ENCODE measurements at regions not wholly inside any gene's neighbourhood (a gene's known extent, or its start where the extent isn't known, plus 50 kb on each side); places are given as distances from the start of the nearest gene placed in this dataset.

DNA sequence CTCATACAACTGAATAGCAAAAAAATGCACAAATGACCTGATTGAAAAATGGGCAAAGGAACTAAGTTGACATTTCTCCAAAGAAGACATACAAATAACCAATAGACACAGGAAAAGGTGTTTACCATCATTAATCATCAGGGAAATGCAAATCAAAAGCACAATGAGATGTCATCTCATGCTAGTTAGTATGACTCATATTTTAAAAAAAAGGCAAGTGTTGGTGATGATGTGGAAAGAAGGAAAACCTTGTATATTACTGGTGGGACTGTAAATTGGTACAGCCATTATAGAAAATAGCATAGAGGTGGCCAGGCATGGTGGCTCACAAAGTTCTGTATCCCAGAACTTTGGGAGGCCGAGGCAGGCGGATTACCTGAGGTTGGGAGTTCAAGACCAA, 232.5 kb upstream of the ZFHX3 start:
- TF ChIP-seq, protein P1, sequence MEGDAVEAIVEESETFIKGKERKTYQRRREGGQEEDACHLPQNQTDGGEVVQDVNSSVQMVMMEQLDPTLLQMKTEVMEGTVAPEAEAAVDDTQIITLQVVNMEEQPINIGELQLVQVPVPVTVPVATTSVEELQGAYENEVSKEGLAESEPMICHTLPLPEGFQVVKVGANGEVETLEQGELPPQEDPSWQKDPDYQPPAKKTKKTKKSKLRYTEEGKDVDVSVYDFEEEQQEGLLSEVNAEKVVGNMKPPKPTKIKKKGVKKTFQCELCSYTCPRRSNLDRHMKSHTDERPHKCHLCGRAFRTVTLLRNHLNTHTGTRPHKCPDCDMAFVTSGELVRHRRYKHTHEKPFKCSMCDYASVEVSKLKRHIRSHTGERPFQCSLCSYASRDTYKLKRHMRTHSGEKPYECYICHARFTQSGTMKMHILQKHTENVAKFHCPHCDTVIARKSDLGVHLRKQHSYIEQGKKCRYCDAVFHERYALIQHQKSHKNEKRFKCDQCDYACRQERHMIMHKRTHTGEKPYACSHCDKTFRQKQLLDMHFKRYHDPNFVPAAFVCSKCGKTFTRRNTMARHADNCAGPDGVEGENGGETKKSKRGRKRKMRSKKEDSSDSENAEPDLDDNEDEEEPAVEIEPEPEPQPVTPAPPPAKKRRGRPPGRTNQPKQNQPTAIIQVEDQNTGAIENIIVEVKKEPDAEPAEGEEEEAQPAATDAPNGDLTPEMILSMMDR (IDR thresholded peaks at IDR 0.05) = no peak

DNA sequence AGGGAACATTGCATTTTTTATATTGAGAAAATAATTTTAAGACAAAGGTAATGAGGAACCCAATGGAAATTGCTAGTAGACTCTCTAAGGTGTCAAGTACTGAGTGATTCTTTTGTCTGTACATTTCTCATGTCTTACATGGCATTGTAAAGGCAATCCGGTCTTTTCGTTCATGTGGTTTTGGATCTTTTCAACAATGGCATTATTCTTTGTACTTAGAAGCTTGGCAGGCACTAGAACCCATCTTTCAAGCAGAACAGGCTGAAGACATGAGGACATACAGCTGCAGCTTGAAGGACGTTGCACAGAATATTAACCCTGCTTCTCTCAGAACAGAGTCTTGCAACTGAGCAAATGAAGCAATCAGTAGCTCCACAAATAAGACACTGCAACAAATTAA, 231.5 kb upstream of the ZFHX3 start:
- TF ChIP-seq, protein P1 (IDR thresholded peaks at IDR 0.05) = no peak

DNA sequence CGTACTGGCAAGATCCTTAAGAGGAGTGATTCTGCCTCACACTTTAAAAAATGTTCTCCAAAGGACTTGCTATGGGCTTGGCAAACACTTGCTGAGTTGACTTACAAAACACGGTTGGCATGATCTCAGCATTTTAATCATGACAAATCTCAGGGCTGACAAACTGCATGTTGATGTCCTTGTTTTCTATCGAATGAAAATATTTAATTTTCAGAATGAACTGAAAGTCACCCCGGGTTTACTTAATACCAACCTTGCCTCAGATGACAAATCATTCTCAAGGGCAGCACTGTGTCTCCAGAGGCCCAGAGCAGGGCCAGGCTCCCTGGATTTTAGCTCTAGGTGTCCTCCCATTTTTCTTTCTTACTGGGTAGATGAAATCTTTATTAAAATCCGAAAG, 229.1 kb upstream of the ZFHX3 start:
- TF ChIP-seq, protein P1 (IDR thresholded peaks at IDR 0.05) = no peak

DNA sequence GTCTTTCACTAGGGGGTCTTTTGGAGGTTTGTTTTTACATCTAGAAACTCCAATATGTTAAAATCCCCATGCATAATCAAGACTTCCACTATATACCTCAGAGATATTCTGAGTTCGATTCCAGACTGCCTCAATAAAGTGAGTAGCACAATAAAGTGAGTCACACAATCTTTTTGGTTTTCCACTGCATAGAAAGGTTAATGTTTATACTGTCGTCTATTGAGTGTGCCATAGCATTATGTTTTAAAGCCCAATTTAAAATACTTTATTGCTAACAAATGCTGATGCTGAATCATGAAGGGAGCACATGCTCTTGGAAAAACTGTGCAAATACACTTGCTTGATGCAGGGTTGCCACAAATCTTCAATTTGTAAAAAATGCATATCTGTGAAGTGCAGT, 227.5 kb upstream of the ZFHX3 start:
- TF ChIP-seq, protein P1 (IDR thresholded peaks at IDR 0.05) = no peak

DNA sequence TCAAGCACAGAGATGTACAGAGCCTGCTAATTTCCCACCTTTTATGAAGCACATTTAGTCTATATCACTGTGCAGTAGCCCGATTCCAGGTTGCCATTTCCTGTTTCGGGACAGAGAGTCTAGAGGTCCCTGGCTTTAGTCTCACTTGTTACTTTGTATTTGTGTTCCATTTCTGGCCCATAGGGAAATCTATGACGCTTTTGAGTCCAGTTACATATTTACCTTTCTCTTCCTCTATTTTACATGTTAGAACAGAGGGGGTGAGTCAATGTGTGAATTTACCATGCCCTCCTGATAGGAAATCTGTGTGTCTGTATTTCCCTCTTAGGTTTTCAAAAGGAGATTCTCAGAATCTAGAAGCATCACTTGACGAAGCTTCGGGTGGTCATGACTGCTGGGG, 227.1 kb upstream of the ZFHX3 start:
- TF ChIP-seq, protein P1 (IDR thresholded peaks at IDR 0.05) = no peak

DNA sequence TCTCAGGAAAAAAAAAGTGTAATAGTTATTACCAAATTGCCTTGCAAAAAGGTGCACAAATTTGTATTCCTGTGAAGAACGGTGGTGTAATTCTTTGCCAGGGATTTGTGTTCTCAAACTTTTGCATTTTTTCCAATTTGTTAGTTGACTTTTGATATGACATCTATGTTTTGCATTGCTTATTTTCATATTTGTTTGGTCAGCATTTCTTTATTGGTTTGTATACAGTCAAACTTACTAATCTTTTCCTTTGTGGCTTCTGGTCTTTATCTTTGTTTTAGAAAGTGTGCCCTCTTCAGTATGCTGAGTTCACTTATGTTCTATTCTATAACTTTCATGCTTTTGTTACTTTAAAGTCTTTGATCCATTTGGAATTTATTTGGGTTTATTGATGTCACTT, 226.2 kb upstream of the ZFHX3 start:
- TF ChIP-seq, protein P1 (IDR thresholded peaks at IDR 0.05) = 0 out of 2 replicates have a peak, but pooled peaks have one; percentile 8

DNA sequence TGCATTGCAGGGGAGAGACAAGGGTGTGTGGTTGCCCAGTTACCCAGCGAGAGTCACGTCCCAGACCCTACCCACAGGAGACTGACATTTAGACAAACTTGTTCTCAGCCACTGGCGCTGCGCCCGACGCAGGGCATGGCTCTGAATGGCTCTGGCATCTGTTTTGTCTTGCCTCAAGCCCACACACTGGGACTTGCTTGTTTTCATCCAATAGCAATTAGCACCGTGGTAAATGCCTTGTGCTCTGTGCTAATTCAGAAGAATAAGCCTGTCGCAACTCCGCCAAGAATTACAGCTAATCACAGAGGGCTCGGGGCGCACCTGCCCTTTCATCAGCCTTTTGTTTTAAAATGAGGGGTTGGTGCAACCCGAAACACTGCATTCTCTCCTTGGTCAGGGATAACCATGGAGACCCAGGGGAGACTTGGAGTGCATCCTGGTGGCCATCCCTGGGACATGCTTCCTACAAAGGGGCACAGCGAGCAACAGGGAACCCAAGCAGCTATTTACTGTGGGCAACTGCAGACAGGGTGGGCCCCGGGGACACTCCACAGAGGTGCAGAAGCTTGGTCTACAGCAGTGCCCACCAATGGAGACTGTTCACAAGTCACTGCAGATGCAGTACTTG, 220.6 kb upstream of the ZFHX3 start:
- TF ChIP-seq, protein P1 (IDR thresholded peaks at IDR 0.05) = no peak

DNA sequence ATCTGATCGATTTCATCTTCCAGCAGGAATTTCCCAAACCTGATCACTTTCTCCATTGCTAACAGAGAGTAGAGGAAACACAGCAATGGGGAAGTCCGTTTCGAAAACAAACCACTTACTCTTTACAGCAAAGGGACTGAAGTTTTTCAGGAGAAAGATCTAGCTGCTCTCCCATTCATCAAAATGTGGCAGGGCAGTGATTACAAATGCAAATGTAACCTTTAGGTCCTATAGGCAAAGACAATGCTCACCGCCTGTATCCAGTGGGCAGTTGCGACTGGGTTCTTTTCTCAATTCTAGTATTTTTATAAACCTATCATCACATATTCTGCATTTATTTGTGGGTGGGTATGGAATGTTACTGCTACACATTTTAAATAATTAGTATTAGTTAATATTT, 218.0 kb upstream of the ZFHX3 start:
- TF ChIP-seq, protein P1 (IDR thresholded peaks at IDR 0.05) = no peak

All from LNCAP (cell line).